ENCODE measurements at regions not wholly inside any gene's neighbourhood (a gene's known extent, or its start where the extent isn't known, plus 50 kb on each side); places are given as distances from the start of the nearest gene placed in this dataset.

- no peak for DNase-seq
- Histone ChIP-seq H3K9me3 (peaks cover 0 to 12% (median 8%) of the 10 kb centered on the region in 8 donors), H3K27ac (no peak overlapping the region), H3K4me1 (no peaks in the 10 kb centered on the region), H3K4me3 (no peak overlapping the region), H3K27me3 (replicated peaks in 1 of 7) (no peaks in the 10 kb centered on the region), H3K36me3 (no peaks in the 10 kb centered on the region)
- TF ChIP-seq POLR2A (IDR thresholded peaks at IDR 0.05) (no peak), CTCF (IDR thresholded peaks at IDR 0.05 in 8 of 11, conservative IDR thresholded peaks at IDR 0.05 in 3 of 11) (no peak), POLR2AphosphoS5 (IDR thresholded peaks at IDR 0.05) (no peak)
- intact Hi-C loops (cut with DNase I; ENCODE audit: low total_unique reads), result no loop called here
- 65 to 83% (median 75%) methylated on average over 4 of the region's 4 CpGs for WGBS, 5 donors
Measured at GRCh38 chr4:77232653-77233052, 75.6 kb downstream of the CCNG2 start.

GRCh38 chr4:77235289-77235854 lies 78.4 kb downstream of the CCNG2 start:
- intact Hi-C loops (cut with DNase I; ENCODE audit: low total_unique reads), result no loop called here
- H3K9me3 ChIP-seq, result no peaks in the 10 kb centered on the region
- no peaks in the 10 kb centered on the region for H3K4me1 ChIP-seq
- H3K36me3 ChIP-seq, result no peaks in the 10 kb centered on the region
- TF ChIP-seq POLR2AphosphoS5 (IDR thresholded peaks at IDR 0.05) (no peak), POLR2A (IDR thresholded peaks at IDR 0.05) (no peak), CTCF (IDR thresholded peaks at IDR 0.05 in 8 of 11, conservative IDR thresholded peaks at IDR 0.05 in 3 of 11) (no peak)
- H3K27ac ChIP-seq, result no peak overlapping the region
- 60 to 88% (median 82%) methylated on average over 2 of the region's 2 CpGs for WGBS, 5 donors
- no peak overlapping the region for H3K4me3 ChIP-seq
- no peaks in the 10 kb centered on the region for H3K27me3 ChIP-seq (replicated peaks in 1 of 7)
- no peak for DNase-seq

- no peaks in the 10 kb centered on the region for H3K9me3 ChIP-seq
- no peaks in the 10 kb centered on the region for H3K36me3 ChIP-seq
- intact Hi-C loops (cut with DNase I; ENCODE audit: low total_unique reads), result no loop called here
- 70 to 90% (median 85%) methylated on average over 3 of the region's 3 CpGs for WGBS, 5 donors
- no peak overlapping the region for H3K27ac ChIP-seq
- TF ChIP-seq POLR2AphosphoS5 (IDR thresholded peaks at IDR 0.05) (no peak), CTCF (IDR thresholded peaks at IDR 0.05 in 8 of 11, conservative IDR thresholded peaks at IDR 0.05 in 3 of 11) (no peak), POLR2A (IDR thresholded peaks at IDR 0.05) (no peak)
- no peaks in the 10 kb centered on the region for H3K4me1 ChIP-seq
- peaks cover 0 to 5% (median 0%) of the 10 kb centered on the region in 7 donors for H3K27me3 ChIP-seq (replicated peaks in 1 of 7)
- DNase-seq, result no peak
- no peak overlapping the region for H3K4me3 ChIP-seq
Measured at GRCh38 chr4:77236806-77237205, 79.8 kb downstream of the CCNG2 start.

- Histone ChIP-seq H3K9me3 (no peaks in the 10 kb centered on the region), H3K27me3 (replicated peaks in 1 of 7) (peaks cover 0 to 5% (median 0%) of the 10 kb centered on the region in 7 donors), H3K4me1 (no peaks in the 10 kb centered on the region), H3K36me3 (no peaks in the 10 kb centered on the region), H3K4me3 (no peak overlapping the region), H3K27ac (no peak overlapping the region)
- WGBS, 5 donors, result 24 to 36% (median 36%) methylated on average over 10 of the region's 10 CpGs
- TF ChIP-seq CTCF (IDR thresholded peaks at IDR 0.05 in 8 of 11, conservative IDR thresholded peaks at IDR 0.05 in 3 of 11), result peak in 10 of 11 experiments; percentile 28 to 86 (median 56)
- TF ChIP-seq POLR2AphosphoS5 (IDR thresholded peaks at IDR 0.05), result no peak
- intact Hi-C loops (cut with DNase I; ENCODE audit: low total_unique reads), result no loop called here
- DNase-seq, result peak; percentile 81
Measured at GRCh38 chr4:77240469-77241066, 83.6 kb downstream of the CCNG2 start.

Measured in spleen (tissue), 11 donors.